DOHH2 (cell line): ENCODE measurements at regions not wholly inside any gene's neighbourhood (a gene's known extent, or its start where the extent isn't known, plus 50 kb on each side); places are given as distances from the start of the nearest gene placed in this dataset.

ENCODE experiments used
- EZH2phosphoT487 ChIP-seq: fragments of 200-600 bp; sonication (generic); IDR thresholded peaks from 2 replicates; pipeline ENCODE4 v1.6.1; 2017; ENCODE audit warnings: borderline replicate concordance, mild to moderate bottlenecking, antibody characterized with exemption, low read length, moderate library complexity, mixed read lengths
- TF ChIP-seq, protein P1 (sequence below): fragments of 200-600 bp; sonication (generic); IDR thresholded peaks from one replicate; pipeline ENCODE4 v1.5.1; 2014; ENCODE audit warnings: antibody characterized with exemption, mild to moderate bottlenecking, low read depth, low read length; ENCODE audit not compliant: poor library complexity, severe bottlenecking

DNA sequence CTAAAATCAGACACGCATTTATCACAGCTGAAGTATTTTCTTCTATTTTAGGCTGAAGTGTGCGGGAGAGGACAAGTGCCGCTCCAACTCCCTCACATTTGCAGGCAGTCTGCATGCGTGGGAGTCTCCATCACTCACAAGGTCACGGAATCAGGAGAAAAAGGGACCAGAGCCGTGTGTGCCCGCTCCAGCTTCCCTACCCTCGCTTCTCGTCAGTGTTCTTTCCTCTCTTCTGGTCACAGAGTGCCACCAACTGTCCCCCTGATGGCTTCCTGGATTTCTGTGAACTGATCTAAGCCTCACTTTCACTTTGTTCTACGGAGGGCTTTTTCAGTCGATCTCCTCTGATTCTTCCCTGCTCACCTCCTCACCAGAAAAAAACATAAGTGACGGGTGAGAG lies 407.4 kb upstream of the AADAT start:
- TF ChIP-seq, protein P1, sequence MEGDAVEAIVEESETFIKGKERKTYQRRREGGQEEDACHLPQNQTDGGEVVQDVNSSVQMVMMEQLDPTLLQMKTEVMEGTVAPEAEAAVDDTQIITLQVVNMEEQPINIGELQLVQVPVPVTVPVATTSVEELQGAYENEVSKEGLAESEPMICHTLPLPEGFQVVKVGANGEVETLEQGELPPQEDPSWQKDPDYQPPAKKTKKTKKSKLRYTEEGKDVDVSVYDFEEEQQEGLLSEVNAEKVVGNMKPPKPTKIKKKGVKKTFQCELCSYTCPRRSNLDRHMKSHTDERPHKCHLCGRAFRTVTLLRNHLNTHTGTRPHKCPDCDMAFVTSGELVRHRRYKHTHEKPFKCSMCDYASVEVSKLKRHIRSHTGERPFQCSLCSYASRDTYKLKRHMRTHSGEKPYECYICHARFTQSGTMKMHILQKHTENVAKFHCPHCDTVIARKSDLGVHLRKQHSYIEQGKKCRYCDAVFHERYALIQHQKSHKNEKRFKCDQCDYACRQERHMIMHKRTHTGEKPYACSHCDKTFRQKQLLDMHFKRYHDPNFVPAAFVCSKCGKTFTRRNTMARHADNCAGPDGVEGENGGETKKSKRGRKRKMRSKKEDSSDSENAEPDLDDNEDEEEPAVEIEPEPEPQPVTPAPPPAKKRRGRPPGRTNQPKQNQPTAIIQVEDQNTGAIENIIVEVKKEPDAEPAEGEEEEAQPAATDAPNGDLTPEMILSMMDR = no peak
- no peak for TF ChIP-seq EZH2phosphoT487
